ENCODE measurements at regions not wholly inside any gene's neighbourhood (a gene's known extent, or its start where the extent isn't known, plus 50 kb on each side); places are given as distances from the start of the nearest gene placed in this dataset.

DNA sequence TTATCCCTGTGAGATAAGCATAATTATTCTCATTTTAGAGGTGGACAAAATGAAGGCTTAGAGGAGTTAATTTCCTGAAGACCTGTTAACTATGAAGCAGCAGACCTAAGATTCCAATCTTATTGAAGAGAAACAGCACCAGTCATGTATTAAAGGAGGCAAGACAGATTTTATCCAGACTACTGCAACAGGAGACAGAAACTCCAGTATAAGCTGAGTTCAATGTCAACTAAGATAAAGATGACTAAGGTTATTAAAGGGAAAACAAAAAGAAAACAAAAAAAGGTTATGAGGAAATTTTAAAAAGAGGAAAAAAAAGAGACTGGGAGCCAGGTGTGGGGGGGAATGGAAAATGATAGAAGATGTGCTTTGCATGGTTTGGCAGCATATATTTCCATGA is 707.7 kb upstream of the NR2F2 start:
- DNase-seq (ENCODE audit: low spot score) (no peak), ATAC-seq (no peak)
- Mint-ChIP-seq H3K4me1 (peaks cover 16% of the 10 kb centered on the region), H3K27me3 (ENCODE audit: low read depth) (no peaks in the 10 kb centered on the region), H3K9me3 (peaks cover 16% of the 10 kb centered on the region), H3K36me3 (no peaks in the 10 kb centered on the region), H3K27ac (no peak overlapping the region), H3K4me3 (no peak overlapping the region)
- POLR2A ChIA-PET: no interaction called here
- CTCF ChIA-PET: no interaction called here
- TF ChIP-seq, protein P1, sequence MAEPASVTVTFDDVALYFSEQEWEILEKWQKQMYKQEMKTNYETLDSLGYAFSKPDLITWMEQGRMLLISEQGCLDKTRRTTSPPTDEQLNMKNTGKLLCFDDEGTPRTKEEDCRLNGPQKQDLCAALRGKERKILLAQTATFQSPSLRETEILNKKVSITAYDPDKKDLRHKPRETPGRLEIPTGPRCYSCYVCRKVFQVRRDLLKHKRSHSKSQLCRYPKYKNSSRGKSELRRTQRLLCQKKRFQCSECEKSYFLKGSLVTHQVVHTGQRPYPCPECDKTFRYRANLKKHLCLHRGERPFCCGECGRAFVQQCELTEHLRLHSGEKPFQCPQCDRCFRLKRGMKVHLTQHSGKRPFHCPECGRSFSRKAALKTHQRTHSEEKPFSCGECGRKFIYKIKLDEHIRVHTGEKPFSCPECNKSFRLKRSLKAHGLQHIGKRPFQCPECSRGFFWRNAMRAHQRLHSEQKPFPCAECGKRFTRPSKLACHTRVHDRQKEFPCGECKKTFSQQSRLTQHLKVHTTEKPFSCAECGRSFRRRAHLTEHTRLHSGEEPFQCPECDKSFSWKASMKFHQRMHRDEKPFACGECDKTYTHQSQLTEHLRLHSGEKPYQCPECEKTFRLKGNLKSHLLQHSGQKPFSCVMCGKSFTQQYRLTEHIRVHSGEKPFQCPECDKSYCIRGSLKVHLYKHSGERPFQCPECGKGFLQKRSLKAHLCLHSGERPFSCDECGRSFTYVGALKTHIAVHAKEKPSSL (CRISPR knock-in tag; conservative IDR thresholded peaks at IDR 0.05): no peak
- TF ChIP-seq, protein P2, sequence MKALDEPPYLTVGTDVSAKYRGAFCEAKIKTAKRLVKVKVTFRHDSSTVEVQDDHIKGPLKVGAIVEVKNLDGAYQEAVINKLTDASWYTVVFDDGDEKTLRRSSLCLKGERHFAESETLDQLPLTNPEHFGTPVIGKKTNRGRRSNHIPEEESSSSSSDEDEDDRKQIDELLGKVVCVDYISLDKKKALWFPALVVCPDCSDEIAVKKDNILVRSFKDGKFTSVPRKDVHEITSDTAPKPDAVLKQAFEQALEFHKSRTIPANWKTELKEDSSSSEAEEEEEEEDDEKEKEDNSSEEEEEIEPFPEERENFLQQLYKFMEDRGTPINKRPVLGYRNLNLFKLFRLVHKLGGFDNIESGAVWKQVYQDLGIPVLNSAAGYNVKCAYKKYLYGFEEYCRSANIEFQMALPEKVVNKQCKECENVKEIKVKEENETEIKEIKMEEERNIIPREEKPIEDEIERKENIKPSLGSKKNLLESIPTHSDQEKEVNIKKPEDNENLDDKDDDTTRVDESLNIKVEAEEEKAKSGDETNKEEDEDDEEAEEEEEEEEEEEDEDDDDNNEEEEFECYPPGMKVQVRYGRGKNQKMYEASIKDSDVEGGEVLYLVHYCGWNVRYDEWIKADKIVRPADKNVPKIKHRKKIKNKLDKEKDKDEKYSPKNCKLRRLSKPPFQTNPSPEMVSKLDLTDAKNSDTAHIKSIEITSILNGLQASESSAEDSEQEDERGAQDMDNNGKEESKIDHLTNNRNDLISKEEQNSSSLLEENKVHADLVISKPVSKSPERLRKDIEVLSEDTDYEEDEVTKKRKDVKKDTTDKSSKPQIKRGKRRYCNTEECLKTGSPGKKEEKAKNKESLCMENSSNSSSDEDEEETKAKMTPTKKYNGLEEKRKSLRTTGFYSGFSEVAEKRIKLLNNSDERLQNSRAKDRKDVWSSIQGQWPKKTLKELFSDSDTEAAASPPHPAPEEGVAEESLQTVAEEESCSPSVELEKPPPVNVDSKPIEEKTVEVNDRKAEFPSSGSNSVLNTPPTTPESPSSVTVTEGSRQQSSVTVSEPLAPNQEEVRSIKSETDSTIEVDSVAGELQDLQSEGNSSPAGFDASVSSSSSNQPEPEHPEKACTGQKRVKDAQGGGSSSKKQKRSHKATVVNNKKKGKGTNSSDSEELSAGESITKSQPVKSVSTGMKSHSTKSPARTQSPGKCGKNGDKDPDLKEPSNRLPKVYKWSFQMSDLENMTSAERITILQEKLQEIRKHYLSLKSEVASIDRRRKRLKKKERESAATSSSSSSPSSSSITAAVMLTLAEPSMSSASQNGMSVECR (CRISPR knock-in tag; IDR thresholded peaks at IDR 0.05; ENCODE audit: borderline replicate concordance): no peak
- TF ChIP-seq ZNF263 (CRISPR knock-in tag; IDR thresholded peaks at IDR 0.05; ENCODE audit: low read depth) (no peak), ETV6 (CRISPR knock-in tag; IDR thresholded peaks at IDR 0.05) (no peak), ZNF396 (CRISPR knock-in tag; IDR thresholded peaks at IDR 0.05; ENCODE audit: borderline replicate concordance) (no peak), MYBL2 (CRISPR knock-in tag; IDR thresholded peaks at IDR 0.05) (no peak), EMX1 (CRISPR knock-in tag; IDR thresholded peaks at IDR 0.05) (no peak), CREB1 (CRISPR knock-in tag; IDR thresholded peaks at IDR 0.05) (no peak), TP53 (CRISPR knock-in tag; IDR thresholded peaks at IDR 0.05) (no peak)
- TF ChIP-seq, protein P3, sequence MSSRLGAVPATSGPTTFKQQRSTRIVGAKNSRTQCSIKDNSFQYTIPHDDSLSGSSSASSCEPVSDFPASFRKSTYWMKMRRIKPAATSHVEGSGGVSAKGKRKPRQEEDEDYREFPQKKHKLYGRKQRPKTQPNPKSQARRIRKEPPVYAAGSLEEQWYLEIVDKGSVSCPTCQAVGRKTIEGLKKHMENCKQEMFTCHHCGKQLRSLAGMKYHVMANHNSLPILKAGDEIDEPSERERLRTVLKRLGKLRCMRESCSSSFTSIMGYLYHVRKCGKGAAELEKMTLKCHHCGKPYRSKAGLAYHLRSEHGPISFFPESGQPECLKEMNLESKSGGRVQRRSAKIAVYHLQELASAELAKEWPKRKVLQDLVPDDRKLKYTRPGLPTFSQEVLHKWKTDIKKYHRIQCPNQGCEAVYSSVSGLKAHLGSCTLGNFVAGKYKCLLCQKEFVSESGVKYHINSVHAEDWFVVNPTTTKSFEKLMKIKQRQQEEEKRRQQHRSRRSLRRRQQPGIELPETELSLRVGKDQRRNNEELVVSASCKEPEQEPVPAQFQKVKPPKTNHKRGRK (CRISPR knock-in tag; IDR thresholded peaks at IDR 0.05; ENCODE audit: borderline replicate concordance): no peak
- TF ChIP-seq, protein P4, sequence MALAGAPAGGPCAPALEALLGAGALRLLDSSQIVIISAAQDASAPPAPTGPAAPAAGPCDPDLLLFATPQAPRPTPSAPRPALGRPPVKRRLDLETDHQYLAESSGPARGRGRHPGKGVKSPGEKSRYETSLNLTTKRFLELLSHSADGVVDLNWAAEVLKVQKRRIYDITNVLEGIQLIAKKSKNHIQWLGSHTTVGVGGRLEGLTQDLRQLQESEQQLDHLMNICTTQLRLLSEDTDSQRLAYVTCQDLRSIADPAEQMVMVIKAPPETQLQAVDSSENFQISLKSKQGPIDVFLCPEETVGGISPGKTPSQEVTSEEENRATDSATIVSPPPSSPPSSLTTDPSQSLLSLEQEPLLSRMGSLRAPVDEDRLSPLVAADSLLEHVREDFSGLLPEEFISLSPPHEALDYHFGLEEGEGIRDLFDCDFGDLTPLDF (CRISPR knock-in tag; IDR thresholded peaks at IDR 0.05): no peak
- TF ChIP-seq, protein P5, sequence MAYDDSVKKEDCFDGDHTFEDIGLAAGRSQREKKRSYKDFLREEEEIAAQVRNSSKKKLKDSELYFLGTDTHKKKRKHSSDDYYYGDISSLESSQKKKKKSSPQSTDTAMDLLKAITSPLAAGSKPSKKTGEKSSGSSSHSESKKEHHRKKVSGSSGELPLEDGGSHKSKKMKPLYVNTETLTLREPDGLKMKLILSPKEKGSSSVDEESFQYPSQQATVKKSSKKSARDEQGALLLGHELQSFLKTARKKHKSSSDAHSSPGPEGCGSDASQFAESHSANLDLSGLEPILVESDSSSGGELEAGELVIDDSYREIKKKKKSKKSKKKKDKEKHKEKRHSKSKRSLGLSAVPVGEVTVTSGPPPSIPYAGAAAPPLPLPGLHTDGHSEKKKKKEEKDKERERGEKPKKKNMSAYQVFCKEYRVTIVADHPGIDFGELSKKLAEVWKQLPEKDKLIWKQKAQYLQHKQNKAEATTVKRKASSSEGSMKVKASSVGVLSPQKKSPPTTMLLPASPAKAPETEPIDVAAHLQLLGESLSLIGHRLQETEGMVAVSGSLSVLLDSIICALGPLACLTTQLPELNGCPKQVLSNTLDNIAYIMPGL (CRISPR knock-in tag; IDR thresholded peaks at IDR 0.05): no peak

DNA sequence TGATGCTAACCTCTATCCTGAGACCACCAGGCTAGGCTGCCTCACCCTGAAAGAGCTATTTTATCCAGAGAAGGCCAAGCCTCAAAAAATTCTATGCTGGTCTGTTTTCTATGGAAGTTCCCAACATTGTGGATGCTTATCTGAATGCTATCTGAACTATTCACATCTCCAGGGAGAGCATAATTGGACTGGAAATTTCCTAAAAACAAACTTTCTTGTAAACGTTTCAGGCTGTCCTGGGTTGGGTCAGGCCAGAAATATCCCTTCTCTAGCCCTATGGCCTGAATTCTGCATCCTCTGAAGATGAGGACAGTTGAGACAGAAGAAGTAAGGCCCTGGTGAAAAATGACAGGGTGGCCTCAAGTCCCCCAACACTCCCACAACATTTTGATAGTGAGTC is 706.4 kb upstream of the NR2F2 start:
- DNase-seq (ENCODE audit: low spot score) (no peak), ATAC-seq (no peak)
- peaks cover 16% of the 10 kb centered on the region for H3K9me3 Mint-ChIP-seq
- no peaks in the 10 kb centered on the region for H3K27me3 Mint-ChIP-seq (ENCODE audit: low read depth)
- CTCF ChIA-PET: no interaction called here
- POLR2A ChIA-PET: no interaction called here
- H3K4me3 Mint-ChIP-seq: no peak overlapping the region
- H3K4me1 Mint-ChIP-seq: peaks cover 16% of the 10 kb centered on the region
- H3K36me3 Mint-ChIP-seq: no peaks in the 10 kb centered on the region
- no peak overlapping the region for H3K27ac Mint-ChIP-seq
- TF ChIP-seq, protein P6, sequence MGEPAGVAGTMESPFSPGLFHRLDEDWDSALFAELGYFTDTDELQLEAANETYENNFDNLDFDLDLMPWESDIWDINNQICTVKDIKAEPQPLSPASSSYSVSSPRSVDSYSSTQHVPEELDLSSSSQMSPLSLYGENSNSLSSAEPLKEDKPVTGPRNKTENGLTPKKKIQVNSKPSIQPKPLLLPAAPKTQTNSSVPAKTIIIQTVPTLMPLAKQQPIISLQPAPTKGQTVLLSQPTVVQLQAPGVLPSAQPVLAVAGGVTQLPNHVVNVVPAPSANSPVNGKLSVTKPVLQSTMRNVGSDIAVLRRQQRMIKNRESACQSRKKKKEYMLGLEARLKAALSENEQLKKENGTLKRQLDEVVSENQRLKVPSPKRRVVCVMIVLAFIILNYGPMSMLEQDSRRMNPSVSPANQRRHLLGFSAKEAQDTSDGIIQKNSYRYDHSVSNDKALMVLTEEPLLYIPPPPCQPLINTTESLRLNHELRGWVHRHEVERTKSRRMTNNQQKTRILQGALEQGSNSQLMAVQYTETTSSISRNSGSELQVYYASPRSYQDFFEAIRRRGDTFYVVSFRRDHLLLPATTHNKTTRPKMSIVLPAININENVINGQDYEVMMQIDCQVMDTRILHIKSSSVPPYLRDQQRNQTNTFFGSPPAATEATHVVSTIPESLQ (CRISPR knock-in tag; IDR thresholded peaks at IDR 0.05): no peak
- no peak for TF ChIP-seq ZNF121 (CRISPR knock-in tag; IDR thresholded peaks at IDR 0.05)
- no peak for TF ChIP-seq TCF7 (CRISPR knock-in tag; IDR thresholded peaks at IDR 0.05; ENCODE audit: low read depth)
- no peak for TF ChIP-seq ZNF671 (CRISPR knock-in tag; IDR thresholded peaks at IDR 0.05)
- TF ChIP-seq FOXK1 (CRISPR knock-in tag; IDR thresholded peaks at IDR 0.05): no peak
- TF ChIP-seq, protein P7, sequence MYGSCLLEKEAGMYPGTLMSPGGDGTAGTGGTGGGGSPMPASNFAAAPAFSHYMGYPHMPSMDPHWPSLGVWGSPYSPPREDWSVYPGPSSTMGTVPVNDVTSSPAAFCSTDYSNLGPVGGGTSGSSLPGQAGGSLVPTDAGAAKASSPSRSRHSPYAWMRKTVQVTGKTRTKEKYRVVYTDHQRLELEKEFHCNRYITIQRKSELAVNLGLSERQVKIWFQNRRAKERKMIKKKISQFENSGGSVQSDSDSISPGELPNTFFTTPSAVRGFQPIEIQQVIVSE (CRISPR knock-in tag; IDR thresholded peaks at IDR 0.05; ENCODE audit: borderline replicate concordance): no peak
- TF ChIP-seq, protein P8, sequence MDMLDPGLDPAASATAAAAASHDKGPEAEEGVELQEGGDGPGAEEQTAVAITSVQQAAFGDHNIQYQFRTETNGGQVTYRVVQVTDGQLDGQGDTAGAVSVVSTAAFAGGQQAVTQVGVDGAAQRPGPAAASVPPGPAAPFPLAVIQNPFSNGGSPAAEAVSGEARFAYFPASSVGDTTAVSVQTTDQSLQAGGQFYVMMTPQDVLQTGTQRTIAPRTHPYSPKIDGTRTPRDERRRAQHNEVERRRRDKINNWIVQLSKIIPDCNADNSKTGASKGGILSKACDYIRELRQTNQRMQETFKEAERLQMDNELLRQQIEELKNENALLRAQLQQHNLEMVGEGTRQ (CRISPR knock-in tag; IDR thresholded peaks at IDR 0.05): no peak
- no peak for TF ChIP-seq NR2C2 (CRISPR knock-in tag; IDR thresholded peaks at IDR 0.05)
- TF ChIP-seq RELA (CRISPR knock-in tag; IDR thresholded peaks at IDR 0.05; ENCODE audit: borderline replicate concordance): no peak
- no peak for TF ChIP-seq EMX1 (CRISPR knock-in tag; IDR thresholded peaks at IDR 0.05)
